GM19240 (cell line): ENCODE measurements at regions not wholly inside any gene's neighbourhood (a gene's known extent, or its start where the extent isn't known, plus 50 kb on each side); places are given as distances from the start of the nearest gene placed in this dataset.

Source experiments
- DNase-seq: peaks from one replicate; pipeline ENCODE4 v3.0.0; 2011; ENCODE audit warnings: low spot score; ENCODE audit not compliant: insufficient read length

- no peak for DNase-seq
These were observed 521.3 kb upstream of the TMEM132C start for GRCh38 chr12:127745469-127746212.

DNA sequence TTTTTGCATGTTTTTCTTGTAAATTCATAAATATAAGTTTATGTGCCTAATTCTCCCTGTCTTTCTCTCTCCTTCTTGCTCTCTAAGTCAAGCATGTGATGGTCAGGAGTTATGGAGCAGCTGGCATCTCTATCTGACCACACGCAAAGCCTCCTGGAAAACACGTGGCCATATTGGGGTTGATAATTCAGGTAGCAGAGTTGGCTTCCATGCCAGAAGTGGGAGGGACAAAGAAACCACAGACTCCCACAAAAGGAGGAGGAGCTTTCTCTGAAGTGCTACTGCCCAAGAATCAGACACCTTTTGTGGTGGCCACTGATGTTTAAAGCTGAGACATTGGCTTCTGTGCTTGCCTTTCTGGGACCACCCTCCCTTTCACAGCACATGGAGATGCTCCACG is 517.6 kb upstream of the TMEM132C start:
- DNase-seq = no peak

DNA sequence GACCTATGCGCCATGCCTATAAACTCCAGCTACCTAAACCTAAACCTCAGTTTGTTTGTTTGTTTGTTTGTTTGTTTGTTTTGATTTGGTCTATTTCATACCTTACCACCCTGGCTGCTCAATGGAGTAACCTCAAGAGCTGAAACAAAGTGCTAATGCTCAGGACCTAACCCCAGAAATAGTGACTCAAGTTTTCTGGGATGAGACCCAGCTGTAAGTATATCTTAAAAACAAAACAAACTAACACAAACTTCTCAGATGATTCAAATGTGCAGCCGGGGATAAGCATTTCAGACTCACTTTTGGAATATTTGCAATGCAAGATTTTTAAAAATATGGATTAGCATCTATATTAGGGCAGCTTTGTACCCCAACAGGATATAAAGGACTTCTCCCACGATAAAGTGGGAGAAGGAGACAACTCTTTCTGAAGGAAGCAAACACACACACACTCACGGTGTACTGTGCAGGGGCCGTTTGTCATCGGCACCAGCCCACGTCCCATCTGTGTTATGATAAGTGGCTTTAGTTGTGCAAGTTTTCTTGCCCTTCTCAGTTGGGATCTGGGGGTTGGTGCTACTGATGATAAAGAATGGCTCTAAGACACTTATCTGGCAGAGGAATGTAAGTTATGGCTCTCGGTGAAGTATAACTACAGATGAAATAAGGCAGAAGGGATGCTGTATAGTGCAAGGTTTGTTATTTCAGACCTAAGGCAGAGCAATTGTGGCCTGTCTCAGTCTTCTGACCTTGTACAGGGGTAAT is 516.7 kb upstream of the TMEM132C start:
- no peak for DNase-seq

GRCh38 chr12:127752802-127753201 is 514.2 kb upstream of the TMEM132C start:
- no peak for DNase-seq

DNA sequence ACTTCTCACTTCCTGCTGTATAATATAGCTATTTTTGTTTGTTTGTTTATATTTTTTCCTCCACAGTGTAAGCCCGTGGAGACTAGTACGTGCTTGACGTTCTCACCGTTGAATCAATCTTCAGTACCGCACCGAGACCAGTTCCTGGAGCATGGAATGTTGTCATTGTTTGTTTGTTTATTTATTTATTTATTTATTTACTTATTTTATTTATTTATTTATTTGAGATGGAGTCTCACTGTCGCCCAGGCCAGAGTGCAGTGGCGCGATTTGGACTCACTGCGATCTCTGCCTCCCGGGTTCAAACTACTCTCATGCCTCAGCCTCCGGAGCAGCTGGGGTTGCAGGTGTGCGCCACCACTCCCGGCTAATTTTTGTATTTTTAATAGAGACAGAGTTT is 506.6 kb upstream of the TMEM132C start:
- no peak for DNase-seq

DNA sequence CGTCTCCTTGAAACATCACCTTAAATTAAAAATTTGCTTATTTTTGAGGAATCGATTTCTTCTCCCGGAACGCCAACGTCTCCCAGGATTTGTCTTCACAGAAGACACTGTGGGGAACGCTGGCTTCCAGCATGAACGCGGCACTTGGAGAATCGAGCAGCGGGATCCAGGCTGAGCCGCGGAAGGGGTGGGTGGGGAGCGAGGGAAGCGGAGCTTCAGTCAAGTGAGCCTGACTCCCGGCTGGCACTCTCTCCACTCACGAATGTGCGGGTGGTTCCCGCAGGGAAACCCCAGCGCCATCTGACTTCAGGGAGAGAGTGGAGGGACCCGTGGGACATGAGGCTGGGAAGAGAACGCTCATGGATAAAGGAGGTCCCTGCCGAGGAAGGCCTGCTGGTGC is 506.0 kb upstream of the TMEM132C start:
- DNase-seq = no peak

DNA sequence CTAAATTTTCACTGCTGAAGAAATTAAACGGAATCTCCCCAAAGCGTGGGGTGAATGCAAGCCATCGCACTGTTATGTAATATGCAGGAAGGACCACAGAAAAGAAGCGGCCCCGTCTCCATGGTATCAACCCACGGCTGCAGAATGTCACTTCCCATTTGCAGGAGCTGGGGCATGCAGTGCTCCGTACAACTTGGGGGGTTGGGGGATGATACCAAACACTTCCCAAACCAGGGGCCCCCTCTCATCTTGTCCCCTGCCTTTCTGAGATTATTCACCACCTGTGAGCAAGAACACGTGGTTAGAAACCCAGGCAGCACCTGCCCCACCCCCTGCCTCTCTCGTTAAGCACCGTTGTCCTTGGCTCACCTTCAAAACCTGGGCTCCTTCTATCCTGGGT is 505.1 kb upstream of the TMEM132C start:
- no peak for DNase-seq

GRCh38 chr12:127767656-127768055 is 499.3 kb upstream of the TMEM132C start:
- no peak for DNase-seq

DNA sequence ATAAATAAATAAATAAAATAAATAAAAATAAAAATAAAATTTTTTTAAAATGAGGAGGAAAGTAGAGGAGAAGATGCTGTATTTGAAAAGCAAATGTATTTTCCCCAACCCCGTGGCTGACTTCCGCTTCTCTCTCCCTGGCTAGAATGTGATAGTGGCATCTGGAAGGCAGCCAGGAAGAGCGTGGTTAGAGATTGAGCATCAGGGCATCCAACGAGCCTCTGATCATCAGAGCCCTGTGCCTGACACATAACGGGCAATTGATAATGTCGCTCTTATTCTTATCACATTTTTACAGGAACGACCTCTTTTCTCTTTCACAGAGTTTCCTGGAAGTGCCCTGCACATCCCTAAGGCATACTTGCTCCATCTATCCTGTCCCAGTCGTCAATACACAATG is 496.9 kb upstream of the TMEM132C start:
- DNase-seq = no peak

GRCh38 chr12:127771546-127771945 is 495.4 kb upstream of the TMEM132C start:
- DNase-seq = no peak

GRCh38 chr12:127773520-127773919 is 493.4 kb upstream of the TMEM132C start:
- no peak for DNase-seq

- DNase-seq = no peak
These were observed 492.1 kb upstream of the TMEM132C start for GRCh38 chr12:127774828-127775227.

GRCh38 chr12:127779301-127780045 is 487.5 kb upstream of the TMEM132C start:
- no peak for DNase-seq

- no peak for DNase-seq
These were observed 486.1 kb upstream of the TMEM132C start for GRCh38 chr12:127780881-127781280.

- DNase-seq = no peak
These were observed 485.6 kb upstream of the TMEM132C start for GRCh38 chr12:127781336-127781735.

DNA sequence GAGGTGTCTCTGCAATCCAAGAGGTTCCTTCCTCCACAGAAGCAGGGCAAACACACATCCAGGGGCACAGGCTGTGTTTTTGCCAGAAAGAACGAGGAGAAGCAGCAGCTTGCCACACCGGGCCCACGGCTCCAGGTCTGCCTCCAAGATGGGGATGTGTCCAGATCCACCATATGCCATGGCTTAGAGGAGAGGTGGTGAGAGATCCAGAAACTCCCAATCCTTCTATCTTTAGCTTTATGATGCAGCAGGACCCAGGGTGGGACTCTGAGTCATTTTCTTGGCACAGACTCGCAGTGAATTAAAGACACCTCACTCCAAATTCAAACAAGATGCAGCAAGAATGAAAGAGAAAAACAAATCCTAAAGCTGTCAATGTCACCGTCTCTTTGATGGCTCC is 481.4 kb upstream of the TMEM132C start:
- no peak for DNase-seq

GRCh38 chr12:127785986-127786590 is 480.9 kb upstream of the TMEM132C start:
- no peak for DNase-seq

DNA sequence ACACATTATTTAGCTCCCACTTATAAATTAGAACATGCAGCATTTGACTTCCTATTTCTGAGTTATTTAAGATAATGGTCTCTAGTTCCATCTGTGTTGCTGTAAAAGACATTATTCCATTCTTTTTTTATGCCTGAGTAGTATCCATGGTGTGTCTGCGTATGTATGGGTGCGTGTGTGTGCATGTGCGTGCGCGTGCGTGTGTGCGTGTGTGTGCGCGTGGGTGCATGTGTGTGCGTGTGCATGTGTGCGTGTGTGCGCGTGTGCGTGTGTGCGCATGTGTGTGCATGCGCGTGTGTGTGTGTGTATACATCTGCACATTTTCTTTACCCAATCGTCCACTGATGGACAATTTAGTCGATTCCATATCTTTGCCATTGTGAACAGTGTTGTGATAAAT is 479.4 kb upstream of the TMEM132C start:
- no peak for DNase-seq

- DNase-seq = no peak
These were observed 476.6 kb upstream of the TMEM132C start for GRCh38 chr12:127790376-127790775.

- no peak for DNase-seq
These were observed 475.8 kb upstream of the TMEM132C start for GRCh38 chr12:127791217-127791616.

GRCh38 chr12:127797918-127798317 is 469.1 kb upstream of the TMEM132C start:
- no peak for DNase-seq

GRCh38 chr12:127802271-127802670 is 464.7 kb upstream of the TMEM132C start:
- DNase-seq = no peak
